ENCODE measurements at regions not wholly inside any gene's neighbourhood (a gene's known extent, or its start where the extent isn't known, plus 50 kb on each side); places are given as distances from the start of the nearest gene placed in this dataset.

- TF ChIP-seq REST (IDR thresholded peaks at IDR 0.05; ENCODE audit: low read depth, low read length), result no peak
- TF ChIP-seq JUNB (IDR thresholded peaks at IDR 0.05), result no peak
Measured at GRCh38 chr1:221011145-221011544, 131.9 kb downstream of the HLX start (continued).

- no TSS peak for BruUV-seq (replicated peaks)
- FAIRE-seq (no peak), DNase-seq (ENCODE audit: low read depth, low spot score) (no peak), ATAC-seq (no peak)
- H3K4me1 ChIP-seq (ENCODE audit: control insufficient read depth, insufficient read depth, low read length), result no peaks in the 10 kb centered on the region
- TF ChIP-seq ZNF217 (IDR thresholded peaks at IDR 0.05) (no peak), ZNF274 (IDR thresholded peaks at IDR 0.05; ENCODE audit: insufficient read depth, insufficient read length) (no peak), ZNF622 (IDR thresholded peaks at IDR 0.05) (no peak), IKZF1 (conservative IDR thresholded peaks at IDR 0.05) (no peak), EGR1 (IDR thresholded peaks at IDR 0.05; ENCODE audit: borderline replicate concordance in 1 of 2, low read depth in 2 of 2, low read length in 2 of 2) (no peak), ZZZ3 (IDR thresholded peaks at IDR 0.05; ENCODE audit: control insufficient read depth, insufficient read length, low read depth) (no peak), SREBF2 (IDR thresholded peaks at IDR 0.05; ENCODE audit: low read length) (no peak)
- H3K9me3 ChIP-seq (replicated peaks; ENCODE audit: control insufficient read depth, insufficient read depth, low read length), result no peaks in the 10 kb centered on the region
- in situ Hi-C loops (cut with MboI) (no loop called here), intact Hi-C loops (cut with micrococcal nuclease; ENCODE audit: unreplicated experiment) (no loop called here)
- no peak overlapping the region for H2AFZ ChIP-seq (ENCODE audit: control insufficient read depth, low read depth, low read length)
- no peaks in the 10 kb centered on the region for H3K36me3 ChIP-seq (ENCODE audit: control insufficient read depth in 2 of 2, insufficient read depth in 2 of 2, low read length in 1 of 2)
- H3K79me2 ChIP-seq (ENCODE audit: control insufficient read depth, insufficient read depth, low read length), result no peaks in the 10 kb centered on the region
- no peak overlapping the region for H3K9ac ChIP-seq (ENCODE audit: control insufficient read depth, insufficient read depth, low read length)
- ChIA-PET RAD21 (ENCODE audit: unreplicated experiment) (no interaction called here), POLR2A (interaction anchor here (0.8 kb wide), 1 partner anchor 9 kb away, joined by 4 read pairs; no protein-coding TSS in a partner anchor), CTCF (interaction anchor here (0.6 to 1.6 kb wide), 2 partner anchors 9 to 793 kb away, joined by 3 to 4 read pairs; no protein-coding TSS in a partner anchor), SMC1A (ENCODE audit: uncharacterized antibody, unreplicated experiment) (interaction anchor here (1.1 to 1.4 kb wide), 3 partner anchors 24 to 189 kb away, joined by 3 to 4 read pairs (median 3); no protein-coding TSS in a partner anchor)
- H4K20me1 ChIP-seq (ENCODE audit: control insufficient read depth, insufficient read depth), result no peaks in the 10 kb centered on the region
- no peaks in the 10 kb centered on the region for H3K27me3 ChIP-seq (replicated peaks in 1 of 2; ENCODE audit: control insufficient read depth in 2 of 2, insufficient read depth in 2 of 2, low read length in 1 of 2)
- H3K27ac ChIP-seq (ENCODE audit: control insufficient read depth, insufficient read depth), result no peak overlapping the region
- H3K4me2 ChIP-seq (ENCODE audit: control insufficient read depth, insufficient read depth), result no peak overlapping the region
- H3K4me3 ChIP-seq, result no peak overlapping the region
- WGBS (ENCODE audit: insufficient coverage, insufficient replicate concordance, low lambda C conversion rate, missing lambda C conversion rate), result 52% methylated on average over 5 of the region's 5 CpGs
Measured at GRCh38 chr1:221012120-221012519, 132.9 kb downstream of the HLX start.
